OCI-M1 (cell line): ENCODE measurements at regions not wholly inside any gene's neighbourhood (a gene's known extent, or its start where the extent isn't known, plus 50 kb on each side); places are given as distances from the start of the nearest gene placed in this dataset.
A peak's percentile ranks its signal among the peaks of the same experiment; 100 is the strongest.
"Not testable (repeated sequence)": the region's sequence is repeated elsewhere in the genome, so short reads cannot be mapped to it uniquely, and the experiment has no call there.

Source experiments
- DNase-seq: peaks from one replicate; lab custom pipeline; 2025; lab: John Stamatoyannopoulos, UW

- DNase-seq, result no peak
Measured at GRCh38 chr11:23873406-23873805, 623.4 kb upstream of the LUZP2 start.

DNA sequence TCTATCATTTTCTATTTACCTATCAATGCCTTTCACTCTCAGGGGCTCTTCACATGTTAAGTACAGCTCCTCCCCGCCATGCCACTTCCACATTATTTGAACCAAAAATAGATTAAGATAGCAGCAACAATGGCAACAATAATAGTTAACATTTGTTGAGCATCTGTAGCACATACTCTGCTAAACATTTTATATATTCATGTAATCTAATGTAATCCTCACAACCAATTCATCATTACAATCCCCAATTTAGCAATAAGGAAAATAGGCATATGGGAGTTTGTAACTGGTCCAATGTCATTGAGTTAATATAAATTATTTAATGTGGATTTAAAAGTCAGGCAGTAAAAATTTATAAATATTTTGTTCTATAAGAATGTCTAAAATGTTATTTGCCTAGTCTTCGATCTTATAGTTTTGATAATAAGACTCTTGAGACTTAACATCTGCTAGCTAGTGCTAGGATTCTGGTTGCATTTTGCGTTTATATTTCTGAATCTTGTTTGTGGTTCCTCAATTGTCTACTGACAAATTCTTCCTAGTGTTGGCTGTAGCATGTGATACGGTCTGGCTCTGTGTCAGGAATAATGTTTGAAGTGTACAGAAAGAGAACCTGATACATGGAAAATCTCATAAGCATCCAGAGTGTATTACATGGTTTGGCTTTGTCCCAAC lies 621.5 kb upstream of the LUZP2 start:
- DNase-seq, result no peak

GRCh38 chr11:23883426-23884048 lies 613.3 kb upstream of the LUZP2 start:
- not testable (repeated sequence) for DNase-seq

- DNase-seq, result no peak
Measured at GRCh38 chr11:23884341-23884740, 612.5 kb upstream of the LUZP2 start.

GRCh38 chr11:23885801-23886200 lies 611.1 kb upstream of the LUZP2 start:
- DNase-seq, result no peak

GRCh38 chr11:23887122-23887521 lies 609.7 kb upstream of the LUZP2 start:
- not testable (repeated sequence) for DNase-seq

GRCh38 chr11:23893126-23893525 lies 603.7 kb upstream of the LUZP2 start:
- no peak for DNase-seq

DNA sequence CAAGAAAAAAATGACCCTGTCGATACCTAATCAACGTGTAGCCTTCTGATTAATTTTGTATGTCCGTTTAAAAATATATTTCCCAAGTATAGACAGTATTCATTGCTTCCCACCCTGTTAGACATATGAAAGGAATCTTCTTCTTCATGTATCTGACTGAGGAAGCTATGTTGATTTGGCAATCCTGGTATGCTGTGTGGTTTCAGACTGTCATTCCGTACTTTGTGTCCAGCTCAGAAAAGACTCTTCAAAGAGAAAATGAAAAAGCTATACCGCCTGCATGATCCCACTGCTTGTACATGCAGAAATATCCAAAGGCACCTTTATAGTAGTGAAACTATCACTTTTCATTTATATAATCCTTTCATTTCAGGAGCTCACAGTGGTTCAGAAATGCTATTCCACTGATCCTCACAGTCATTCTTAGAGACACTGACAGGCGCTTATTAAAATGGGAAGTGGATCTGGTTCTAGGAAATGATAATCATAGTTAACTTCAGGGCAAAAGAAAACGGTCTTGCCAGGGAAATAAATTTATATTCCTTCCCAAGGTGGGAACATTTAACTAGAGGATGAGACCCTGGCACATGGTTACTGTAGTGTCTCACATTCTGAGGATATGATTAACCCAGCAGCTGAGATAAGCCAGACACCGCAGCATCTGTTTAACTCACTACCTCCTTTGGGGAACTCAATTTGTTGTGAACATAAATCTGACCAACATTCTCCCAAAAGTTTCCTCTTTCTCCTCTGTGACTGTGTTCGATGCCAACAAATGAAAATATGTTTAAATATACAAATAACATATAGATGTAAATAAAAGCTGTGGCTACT lies 599.2 kb upstream of the LUZP2 start:
- DNase-seq, result peak; percentile 46

GRCh38 chr11:23903044-23903704 lies 593.7 kb upstream of the LUZP2 start:
- DNase-seq, result no peak

GRCh38 chr11:23919455-23919854 lies 577.4 kb upstream of the LUZP2 start:
- DNase-seq, result no peak

- no peak for DNase-seq
Measured at GRCh38 chr11:23923357-23923756, 573.5 kb upstream of the LUZP2 start.

- no peak for DNase-seq
Measured at GRCh38 chr11:23924226-23924625, 572.6 kb upstream of the LUZP2 start.

DNA sequence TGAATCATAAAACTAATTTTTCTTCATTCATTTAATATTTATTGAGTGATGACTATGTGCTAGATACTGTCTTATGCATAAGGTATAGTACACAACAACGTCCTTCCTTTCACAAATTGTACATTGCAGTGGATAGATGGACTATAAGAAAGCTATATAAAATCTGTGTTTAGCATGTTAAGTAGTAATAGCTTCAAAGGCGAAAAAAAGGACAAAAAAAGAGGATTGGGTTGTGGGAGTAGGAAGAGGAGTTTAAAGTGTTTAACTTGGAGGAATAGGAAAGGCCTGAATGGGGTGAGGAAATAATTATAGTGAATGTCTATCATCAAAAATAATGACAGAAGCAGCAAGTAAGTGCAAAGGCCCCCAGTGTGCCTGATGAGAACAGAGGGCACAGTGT lies 565.4 kb upstream of the LUZP2 start:
- DNase-seq, result no peak

- peak; percentile 26 for DNase-seq
Measured at GRCh38 chr11:23932485-23932898, 564.4 kb upstream of the LUZP2 start.

DNA sequence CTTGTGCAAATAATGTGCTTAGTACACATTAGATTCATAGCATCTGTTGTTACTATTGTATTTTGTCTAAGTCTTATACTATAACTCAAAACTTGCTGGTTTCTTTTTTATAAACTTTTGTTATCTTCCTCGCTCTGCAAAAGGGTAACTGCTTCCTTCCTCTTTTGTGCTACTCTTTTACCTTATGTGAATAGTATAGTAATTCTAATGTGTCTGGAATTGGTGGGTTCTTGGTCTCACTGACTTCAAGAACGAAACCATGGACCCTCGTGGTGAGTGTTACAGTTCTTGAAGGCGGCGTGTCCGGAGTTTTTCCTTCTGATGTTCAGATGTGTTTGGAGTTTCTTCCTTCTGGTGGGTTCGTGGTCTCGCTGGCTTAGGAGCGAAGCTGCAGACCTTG lies 563.1 kb upstream of the LUZP2 start:
- no peak for DNase-seq

DNA sequence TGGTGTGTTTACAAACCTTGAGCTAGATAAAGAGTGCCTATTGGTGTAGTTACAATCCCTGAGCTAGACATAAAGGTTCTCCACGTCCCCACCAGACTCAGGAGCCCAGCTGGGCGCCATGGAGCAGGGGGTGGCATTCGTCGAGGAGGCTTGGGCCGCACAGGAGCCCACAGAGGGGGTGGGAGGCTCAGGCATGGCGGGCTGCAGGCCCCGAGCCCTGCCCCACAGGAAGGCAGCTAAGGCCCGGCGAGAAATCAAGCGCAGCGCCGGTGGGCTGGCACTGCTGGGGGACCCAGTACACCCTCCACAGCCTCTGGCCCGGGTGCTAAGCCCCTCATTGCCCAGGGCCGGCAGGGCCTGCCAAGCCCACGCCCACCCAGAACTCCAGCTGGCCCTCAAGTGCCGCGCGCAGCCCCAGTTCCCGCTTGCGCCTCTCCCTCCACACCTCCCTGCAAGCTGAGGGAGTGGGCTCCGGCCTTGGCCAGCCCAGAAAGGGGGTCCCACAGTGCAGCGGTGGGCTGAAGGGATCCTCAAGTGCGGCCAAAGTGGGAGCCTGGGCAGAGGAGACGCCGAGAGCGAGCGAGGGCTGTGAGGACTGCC lies 562.1 kb upstream of the LUZP2 start:
- DNase-seq, result not testable (repeated sequence)

DNA sequence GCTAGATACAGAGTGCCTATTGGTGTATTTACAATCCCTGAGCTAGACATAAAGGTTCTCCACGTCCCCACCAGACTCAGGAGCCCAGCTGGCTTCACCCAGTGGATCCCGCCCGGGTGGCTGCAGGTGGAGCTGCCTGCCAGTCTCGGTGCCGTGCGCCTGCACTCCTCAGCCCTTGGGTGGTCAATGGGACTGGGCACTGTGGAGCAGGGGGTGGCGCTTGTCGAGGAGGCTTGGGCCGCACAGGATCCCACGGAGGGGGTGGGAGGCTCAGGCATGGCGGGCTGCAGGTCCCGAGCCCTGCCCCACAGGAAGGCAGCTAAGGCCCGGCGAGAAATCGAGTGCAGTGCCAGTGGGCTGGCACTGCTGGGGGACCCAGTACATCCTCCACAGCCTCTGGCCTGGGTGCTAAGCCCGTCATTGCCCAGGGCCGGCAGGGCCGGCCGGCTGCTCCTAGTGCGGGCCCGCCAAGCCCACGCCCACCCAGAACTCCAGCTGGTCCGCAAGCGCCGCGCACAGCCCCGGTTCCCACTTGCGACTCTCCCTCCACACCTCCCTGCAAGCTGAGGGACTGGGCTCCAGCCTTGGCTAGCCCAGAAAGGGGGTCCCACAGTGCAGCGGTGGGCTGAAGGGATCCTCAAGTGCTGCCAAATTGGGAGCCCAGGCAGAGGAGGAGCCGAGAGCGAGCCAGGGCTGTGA lies 554.6 kb upstream of the LUZP2 start:
- not testable (repeated sequence) for DNase-seq

GRCh38 chr11:23944923-23945322 lies 551.9 kb upstream of the LUZP2 start:
- DNase-seq, result no peak

DNA sequence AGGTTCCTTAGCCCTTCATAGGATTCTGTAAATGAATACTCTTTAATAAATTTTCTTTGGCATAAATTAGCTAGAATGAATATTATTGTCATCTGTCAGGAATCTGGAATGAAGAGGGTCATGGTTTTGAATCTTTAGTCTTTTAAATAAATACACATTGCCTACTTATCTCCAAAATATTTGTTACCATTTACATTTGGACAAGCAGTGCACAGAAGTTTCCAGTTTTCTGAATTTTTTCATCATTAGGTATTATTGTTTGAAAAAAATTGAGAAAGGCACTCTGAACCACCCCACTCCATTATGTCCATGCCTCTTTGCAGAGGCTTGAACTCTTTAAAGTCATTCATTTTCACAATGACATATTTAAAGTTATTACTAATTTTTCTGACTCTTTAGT lies 549.0 kb upstream of the LUZP2 start:
- no peak for DNase-seq

GRCh38 chr11:23948851-23949250 lies 548.0 kb upstream of the LUZP2 start:
- peak; percentile 34 for DNase-seq

DNA sequence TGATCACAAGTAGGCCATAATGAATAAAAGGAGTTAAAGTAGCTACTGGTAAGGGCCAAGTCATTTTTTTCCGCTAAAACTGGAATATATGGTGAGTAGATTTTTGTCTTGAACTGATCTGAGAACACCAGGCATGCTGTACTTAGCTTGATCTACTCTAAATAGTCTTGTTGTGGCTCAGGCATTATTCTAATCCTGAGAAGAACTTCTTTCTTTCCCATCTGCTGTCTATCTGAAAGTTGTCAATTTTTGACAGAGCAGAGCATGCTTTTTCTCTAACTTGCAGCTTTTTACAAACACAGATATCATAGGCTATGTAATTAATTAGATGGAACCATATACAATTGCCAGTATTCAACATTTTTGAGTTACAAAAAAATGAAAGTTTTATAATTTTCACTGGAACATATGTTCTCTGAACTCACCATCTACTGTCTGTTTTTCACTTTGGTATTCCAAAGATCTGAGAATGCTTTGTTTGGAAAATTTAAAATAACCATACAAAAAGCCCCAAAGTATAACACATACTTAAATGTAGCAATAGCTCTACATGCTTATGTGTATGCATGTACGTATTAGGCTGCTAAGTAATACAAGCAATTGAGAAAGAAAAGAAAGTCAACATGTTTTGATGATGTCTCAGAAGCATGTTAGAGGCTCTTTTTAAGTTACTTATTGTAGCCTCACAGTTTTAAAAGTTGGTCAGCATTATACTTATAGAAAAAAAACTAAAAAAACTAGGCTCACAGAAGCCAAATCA lies 542.7 kb upstream of the LUZP2 start:
- no peak for DNase-seq
